Sigmoid colon (tissue), 6 donors: ENCODE measurements at regions not wholly inside any gene's neighbourhood (a gene's known extent, or its start where the extent isn't known, plus 50 kb on each side); places are given as distances from the start of the nearest gene placed in this dataset.
"Not testable (repeated sequence)": the region's sequence is repeated elsewhere in the genome, so short reads cannot be mapped to it uniquely, and the experiment has no call there.

Experiments
- DNase-seq: peaks from one replicate; pipeline ENCODE4 v3.0.0-alpha.2; 2019
- H3K27ac ChIP-seq, 4 donors: fragments of 200-600 bp; sonication (generic); one replicate each; pipeline ENCODE4 v1.5.1; 2016 to 2019; ENCODE audit warnings: mild to moderate bottlenecking in 1 of 4
- H3K27me3 ChIP-seq, 3 donors: fragments of 200-600 bp; sonication (generic); one replicate each; pipeline ENCODE4 v1.5.1; 2019; ENCODE audit warnings: mild to moderate bottlenecking in 1 of 3
- H3K36me3 ChIP-seq, 4 donors: fragments of 200-600 bp; sonication (generic); one replicate each; pipeline ENCODE4 v1.5.1; 2016 to 2019
- H3K4me1 ChIP-seq, 4 donors: fragments of 200-600 bp; sonication (generic); one replicate each; pipeline ENCODE4 v1.5.1; 2017 to 2019
- H3K4me3 ChIP-seq, 4 donors: fragments of 200-600 bp; sonication (generic); one replicate each; pipeline ENCODE4 v1.5.1; 2017 to 2019; ENCODE audit warnings: mild to moderate bottlenecking in 2 of 4, moderate library complexity in 1 of 4
- H3K9me3 ChIP-seq, 4 donors: fragments of 200-600 bp in 3 of 4; sonication (generic) in 3 of 4; one replicate each; pipeline versions ENCODE4 v1.5.1 to v1.6.1; 2013 to 2019
- CTCF ChIP-seq, 4 experiments: fragments of 450-650 bp in 3 of 4; fragments of 200-600 bp in 1 of 4; IDR thresholded peaks; one replicate each; pipeline ENCODE4 v1.5.1; 2016 to 2019; ENCODE audit warnings: antibody characterized with exemption in 4 of 4, mild to moderate bottlenecking in 3 of 4, moderate library complexity in 2 of 4
- EP300 ChIP-seq, 4 donors: sonication (generic); formaldehyde crosslinking; IDR thresholded peaks; one replicate each; pipeline ENCODE4 v1.6.1; 2017; ENCODE audit warnings: antibody characterized with exemption in 4 of 4
- POLR2A ChIP-seq, 2 donors: fragments of 450-650 bp; IDR thresholded peaks; one replicate each; pipeline ENCODE4 v1.6.1; 2016; ENCODE audit warnings: antibody characterized with exemption in 2 of 2, mild to moderate bottlenecking in 2 of 2, moderate library complexity in 2 of 2
- POLR2AphosphoS5 ChIP-seq, 4 donors: sonication (generic); formaldehyde crosslinking; IDR thresholded peaks; one replicate each; pipeline ENCODE4 v1.6.1; 2017; ENCODE audit warnings: antibody characterized with exemption in 4 of 4
- WGBS, 2 donors: extraction: QIAGEN DNeasy Blood & Tissue Kit; methylation state at CpG; one replicate each; pipeline ENCODE4 v1.1.7; 2013; 5-methylcytosine and 5-hydroxymethylcytosine counted together
- intact Hi-C: fragments of 100-400 bp; cut with DNase I; formaldehyde crosslinking; loops from one replicate; pipeline ENCODE4 v1.15.1; 2023
- donor health status: healthy with polysubstance abuse.
- donor health status: healthy.

DNA sequence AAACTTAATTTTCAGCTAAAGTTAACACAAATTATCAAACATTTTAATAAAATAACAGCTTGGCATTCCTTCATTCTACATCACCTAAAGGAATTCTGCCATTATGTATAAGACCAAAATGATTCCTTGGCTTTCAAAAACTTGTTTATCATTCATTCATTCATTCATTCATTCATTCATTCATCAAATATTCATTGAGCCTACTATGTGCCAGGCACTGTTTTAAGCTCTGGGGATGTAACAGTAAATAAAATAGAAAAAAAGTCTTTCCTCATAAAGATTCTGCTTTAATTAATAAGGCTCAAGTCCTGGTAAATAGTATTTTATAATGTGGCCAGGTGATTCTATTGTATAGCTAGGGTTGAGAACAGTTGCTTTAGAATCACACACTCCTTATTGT lies 127.9 kb downstream of the GPR85 start:
- no peak overlapping the region for H3K27ac ChIP-seq
- no peak overlapping the region for H3K4me3 ChIP-seq
- H3K4me1 ChIP-seq = no peaks in the 10 kb centered on the region
- intact Hi-C loops = no loop called here
- no peaks in the 10 kb centered on the region for H3K27me3 ChIP-seq
- no peak for DNase-seq
- TF ChIP-seq POLR2AphosphoS5 (IDR thresholded peaks at IDR 0.05) (no peak), CTCF (IDR thresholded peaks at IDR 0.05) (no peak), POLR2A (IDR thresholded peaks at IDR 0.05) (no peak), EP300 (IDR thresholded peaks at IDR 0.05) (no peak)
- H3K9me3 ChIP-seq = no peaks in the 10 kb centered on the region
- no peaks in the 10 kb centered on the region for H3K36me3 ChIP-seq

DNA sequence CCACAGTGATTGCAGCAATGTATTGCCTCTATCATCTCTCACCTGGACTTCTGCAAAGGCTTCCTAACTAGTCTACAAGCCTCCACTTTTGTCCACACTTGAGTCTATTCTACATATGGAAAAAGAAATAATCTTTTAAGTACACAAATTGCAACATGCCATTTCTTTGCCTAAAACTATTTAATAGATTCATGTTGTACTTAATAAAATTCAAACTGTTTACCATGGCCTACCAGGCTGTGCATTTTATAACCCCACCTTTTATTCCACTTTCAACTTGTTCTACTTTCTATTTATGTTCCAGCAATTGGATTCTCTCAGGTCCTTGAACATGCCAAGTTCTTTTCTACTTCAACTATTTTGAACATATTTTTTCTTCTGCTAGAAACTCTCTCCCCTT lies 128.7 kb downstream of the GPR85 start:
- TF ChIP-seq CTCF (IDR thresholded peaks at IDR 0.05) (no peak), POLR2A (IDR thresholded peaks at IDR 0.05) (no peak), EP300 (IDR thresholded peaks at IDR 0.05) (no peak), POLR2AphosphoS5 (IDR thresholded peaks at IDR 0.05) (no peak)
- Histone ChIP-seq H3K27me3 (no peaks in the 10 kb centered on the region), H3K27ac (no peak overlapping the region), H3K4me3 (no peak overlapping the region), H3K4me1 (no peaks in the 10 kb centered on the region), H3K9me3 (no peaks in the 10 kb centered on the region), H3K36me3 (no peaks in the 10 kb centered on the region)
- intact Hi-C loops = no loop called here
- DNase-seq = no peak

- not testable (repeated sequence) for H3K9me3 ChIP-seq
Measured at GRCh38 chr7:112953031-112953430, 133.6 kb downstream of the GPR85 start.

DNA sequence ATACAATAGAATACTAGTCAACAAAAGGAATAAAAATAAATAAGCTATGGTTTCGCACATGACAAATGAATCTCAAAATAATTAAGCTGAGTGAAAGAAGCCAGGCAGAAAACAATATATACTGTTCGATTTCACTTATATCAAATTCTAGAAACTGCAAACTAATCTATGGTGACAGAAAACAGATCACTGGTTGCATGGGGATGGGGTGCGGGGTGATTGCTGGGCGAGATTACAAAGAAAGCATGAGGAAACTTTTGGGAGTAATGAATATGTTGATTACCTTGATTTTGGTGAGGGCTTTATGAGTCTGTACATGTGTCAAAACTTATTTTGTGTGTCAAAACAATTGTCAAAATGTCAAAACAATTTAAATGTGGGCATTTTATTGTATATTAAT lies 135.6 kb downstream of the GPR85 start:
- H3K27me3 ChIP-seq = no peaks in the 10 kb centered on the region
- WGBS, 2 donors = 82% methylated on average over 4 of the region's 4 CpGs
- H3K9me3 ChIP-seq = no peaks in the 10 kb centered on the region
- TF ChIP-seq POLR2A (IDR thresholded peaks at IDR 0.05) = no peak
- no peak for TF ChIP-seq EP300 (IDR thresholded peaks at IDR 0.05)
- no peak for TF ChIP-seq POLR2AphosphoS5 (IDR thresholded peaks at IDR 0.05)
- no peak for TF ChIP-seq CTCF (IDR thresholded peaks at IDR 0.05)
- no peaks in the 10 kb centered on the region for H3K4me1 ChIP-seq
- no peak overlapping the region for H3K27ac ChIP-seq
- DNase-seq = peak; percentile 14
- intact Hi-C loops = no loop called here
- H3K36me3 ChIP-seq = no peaks in the 10 kb centered on the region
- no peak overlapping the region for H3K4me3 ChIP-seq

More at GRCh38 chr7:112953031-112953430, 133.6 kb downstream of the GPR85 start:
- H3K27ac ChIP-seq, H3K27me3 ChIP-seq, H3K4me3 ChIP-seq, H3K36me3 ChIP-seq, intact Hi-C loops, DNase-seq, H3K4me1 ChIP-seq: not testable (repeated sequence)
- 80 to 85% methylated on average over 3 of the region's 3 CpGs for WGBS, 2 donors

GRCh38 chr7:112949682-112950081 lies 136.9 kb downstream of the GPR85 start:
- H3K27ac ChIP-seq, H3K4me1 ChIP-seq, H3K36me3 ChIP-seq, H3K9me3 ChIP-seq, H3K4me3 ChIP-seq, intact Hi-C loops, DNase-seq, H3K27me3 ChIP-seq: not testable (repeated sequence)
- 60 to 68% methylated on average over 4 of the region's 4 CpGs for WGBS, 2 donors

DNA sequence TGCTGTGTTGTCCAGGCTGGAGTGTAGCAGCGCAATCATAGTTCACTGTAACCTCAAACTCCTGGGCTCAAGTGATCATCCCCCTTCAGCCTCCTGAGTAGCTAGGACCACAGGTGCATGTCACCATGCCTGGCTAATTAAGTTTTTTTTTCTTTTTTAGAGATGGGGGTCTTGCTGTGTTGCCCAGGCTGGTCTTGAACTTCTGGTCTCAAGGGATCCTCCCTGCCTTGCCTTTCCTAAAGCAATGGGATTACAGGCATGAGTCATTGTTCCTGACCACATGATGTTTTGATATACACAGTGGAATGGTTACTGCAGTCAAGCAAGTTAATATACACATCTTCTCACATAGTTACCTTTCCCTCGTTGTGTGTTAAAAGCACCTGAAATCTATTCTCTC lies 140.3 kb downstream of the GPR85 start:
- no peak for TF ChIP-seq EP300 (IDR thresholded peaks at IDR 0.05)
- TF ChIP-seq CTCF (IDR thresholded peaks at IDR 0.05) = no peak
- no peak for TF ChIP-seq POLR2A (IDR thresholded peaks at IDR 0.05)
- no peak for TF ChIP-seq POLR2AphosphoS5 (IDR thresholded peaks at IDR 0.05)
- H3K9me3 ChIP-seq = no peaks in the 10 kb centered on the region
- H3K4me3 ChIP-seq = no peak overlapping the region
- intact Hi-C loops = no loop called here
- H3K27ac ChIP-seq = no peak overlapping the region
- no peaks in the 10 kb centered on the region for H3K4me1 ChIP-seq
- no peaks in the 10 kb centered on the region for H3K36me3 ChIP-seq
- no peaks in the 10 kb centered on the region for H3K27me3 ChIP-seq
- no peak for DNase-seq
- 87 to 92% methylated on average over 2 of the region's 2 CpGs for WGBS, 2 donors
